ENCODE measurements at regions not wholly inside any gene's neighbourhood (a gene's known extent, or its start where the extent isn't known, plus 50 kb on each side); places are given as distances from the start of the nearest gene placed in this dataset.

DNA sequence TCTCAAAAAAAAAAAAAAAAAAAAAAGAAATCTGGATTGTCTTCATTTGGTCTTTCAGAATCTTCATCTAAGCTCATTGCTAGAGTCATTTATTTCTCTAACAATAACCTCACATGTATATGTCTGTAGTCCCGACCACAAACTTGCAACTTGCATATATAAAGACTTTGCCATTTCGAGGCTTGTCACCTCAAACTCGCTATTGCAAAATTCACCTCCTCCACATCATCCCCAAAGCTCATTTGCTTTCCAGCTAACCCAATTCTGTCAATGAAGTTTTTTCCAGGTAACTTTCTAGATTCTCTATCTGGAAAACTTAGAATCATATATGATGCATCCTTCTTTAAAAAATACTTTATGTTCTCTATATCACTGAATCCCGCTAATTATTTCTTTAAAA is 393.2 kb upstream of the ATXN7L3B start:
- H3K36me3 ChIP-seq (ENCODE audit: insufficient read depth, low read length) = no peaks in the 10 kb centered on the region
- no peaks in the 10 kb centered on the region for H3K4me1 ChIP-seq (ENCODE audit: insufficient read depth, low read length, severe bottlenecking)
- no peaks in the 10 kb centered on the region for H3K9me3 ChIP-seq (ENCODE audit: low read length)
- no peaks in the 10 kb centered on the region for H3K79me2 ChIP-seq (ENCODE audit: insufficient read depth, low read length)
- no peaks in the 10 kb centered on the region for H3F3A ChIP-seq (ENCODE audit: insufficient read depth, low read length)
- H4K20me1 ChIP-seq (ENCODE audit: insufficient read depth, low read length) = no peaks in the 10 kb centered on the region
- no peak overlapping the region for H2AFZ ChIP-seq (ENCODE audit: low read length)
- no peaks in the 10 kb centered on the region for H3K27me3 ChIP-seq (ENCODE audit: insufficient read depth, low read length)
- H3K27ac ChIP-seq (ENCODE audit: low read depth, low read length, poor library complexity, severe bottlenecking) = no peak overlapping the region
- no peak for TF ChIP-seq EZH2 (IDR thresholded peaks at IDR 0.05; ENCODE audit: borderline replicate concordance, low read length)
- TF ChIP-seq, protein P1, sequence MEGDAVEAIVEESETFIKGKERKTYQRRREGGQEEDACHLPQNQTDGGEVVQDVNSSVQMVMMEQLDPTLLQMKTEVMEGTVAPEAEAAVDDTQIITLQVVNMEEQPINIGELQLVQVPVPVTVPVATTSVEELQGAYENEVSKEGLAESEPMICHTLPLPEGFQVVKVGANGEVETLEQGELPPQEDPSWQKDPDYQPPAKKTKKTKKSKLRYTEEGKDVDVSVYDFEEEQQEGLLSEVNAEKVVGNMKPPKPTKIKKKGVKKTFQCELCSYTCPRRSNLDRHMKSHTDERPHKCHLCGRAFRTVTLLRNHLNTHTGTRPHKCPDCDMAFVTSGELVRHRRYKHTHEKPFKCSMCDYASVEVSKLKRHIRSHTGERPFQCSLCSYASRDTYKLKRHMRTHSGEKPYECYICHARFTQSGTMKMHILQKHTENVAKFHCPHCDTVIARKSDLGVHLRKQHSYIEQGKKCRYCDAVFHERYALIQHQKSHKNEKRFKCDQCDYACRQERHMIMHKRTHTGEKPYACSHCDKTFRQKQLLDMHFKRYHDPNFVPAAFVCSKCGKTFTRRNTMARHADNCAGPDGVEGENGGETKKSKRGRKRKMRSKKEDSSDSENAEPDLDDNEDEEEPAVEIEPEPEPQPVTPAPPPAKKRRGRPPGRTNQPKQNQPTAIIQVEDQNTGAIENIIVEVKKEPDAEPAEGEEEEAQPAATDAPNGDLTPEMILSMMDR (IDR thresholded peaks at IDR 0.05; ENCODE audit: low read length) = no peak
- H3K9ac ChIP-seq (ENCODE audit: low read length) = no peak overlapping the region
- no peak overlapping the region for H3K4me2 ChIP-seq (ENCODE audit: low read length)
- H3K9me2 ChIP-seq (ENCODE audit: low read depth, low read length) = no peaks in the 10 kb centered on the region
- no peak overlapping the region for H3K4me3 ChIP-seq (ENCODE audit: low read depth, low read length, poor library complexity, severe bottlenecking)

DNA sequence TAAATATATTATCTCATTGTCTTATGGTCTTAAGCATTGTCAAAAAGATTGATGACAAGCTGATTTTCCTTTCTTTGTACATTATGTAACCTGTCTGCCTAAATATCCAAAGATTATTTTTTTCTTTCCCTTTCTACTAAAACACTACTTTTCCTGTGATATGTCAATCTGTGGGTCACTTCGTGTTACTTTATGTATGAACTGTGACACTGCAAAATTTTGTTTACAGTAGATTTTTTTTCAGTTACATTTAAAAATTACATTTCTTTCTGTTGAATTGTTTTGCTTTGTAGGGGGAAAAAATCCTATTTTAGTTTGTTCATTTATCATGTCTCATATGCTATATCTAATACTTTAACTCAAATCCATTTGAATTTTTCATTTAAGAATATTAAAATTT is 392.3 kb upstream of the ATXN7L3B start:
- Histone ChIP-seq H3K9me2 (ENCODE audit: low read depth, low read length) (no peaks in the 10 kb centered on the region), H4K20me1 (ENCODE audit: insufficient read depth, low read length) (no peaks in the 10 kb centered on the region), H3K36me3 (ENCODE audit: insufficient read depth, low read length) (no peaks in the 10 kb centered on the region), H3K27me3 (ENCODE audit: insufficient read depth, low read length) (no peaks in the 10 kb centered on the region), H3F3A (ENCODE audit: insufficient read depth, low read length) (no peaks in the 10 kb centered on the region), H3K9ac (ENCODE audit: low read length) (no peak overlapping the region), H3K79me2 (ENCODE audit: insufficient read depth, low read length) (no peaks in the 10 kb centered on the region), H3K4me3 (ENCODE audit: low read depth, low read length, poor library complexity, severe bottlenecking) (no peak overlapping the region), H3K27ac (ENCODE audit: low read depth, low read length, poor library complexity, severe bottlenecking) (no peak overlapping the region), H3K9me3 (ENCODE audit: low read length) (no peaks in the 10 kb centered on the region), H2AFZ (ENCODE audit: low read length) (no peak overlapping the region), H3K4me1 (ENCODE audit: insufficient read depth, low read length, severe bottlenecking) (no peaks in the 10 kb centered on the region), H3K4me2 (ENCODE audit: low read length) (no peak overlapping the region)
- TF ChIP-seq, protein P1 (IDR thresholded peaks at IDR 0.05; ENCODE audit: low read length) = no peak

DNA sequence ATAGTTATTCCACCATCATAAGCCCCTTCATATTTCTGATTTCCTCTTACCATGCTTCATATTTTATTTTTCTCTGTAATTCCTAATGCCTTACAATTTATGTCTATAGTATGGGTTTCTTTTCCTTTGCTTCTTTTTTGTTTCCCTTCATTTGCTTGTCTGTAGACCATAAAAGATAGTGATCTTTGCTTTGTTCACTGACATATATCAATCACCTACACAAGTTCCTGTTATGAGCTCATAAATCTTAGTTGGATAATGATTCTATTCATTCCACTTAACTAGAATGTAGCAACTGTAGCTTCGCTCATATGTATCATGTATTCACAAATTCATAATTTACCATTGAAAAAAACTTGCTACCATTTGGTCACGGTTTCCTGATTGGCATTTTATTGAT is 388.8 kb upstream of the ATXN7L3B start:
- H3K9me3 ChIP-seq (ENCODE audit: low read length) = no peaks in the 10 kb centered on the region
- no peaks in the 10 kb centered on the region for H3K79me2 ChIP-seq (ENCODE audit: insufficient read depth, low read length)
- H3F3A ChIP-seq (ENCODE audit: insufficient read depth, low read length) = no peaks in the 10 kb centered on the region
- H3K9ac ChIP-seq (ENCODE audit: low read length) = no peak overlapping the region
- no peaks in the 10 kb centered on the region for H3K4me1 ChIP-seq (ENCODE audit: insufficient read depth, low read length, severe bottlenecking)
- no peaks in the 10 kb centered on the region for H4K20me1 ChIP-seq (ENCODE audit: insufficient read depth, low read length)
- H3K27me3 ChIP-seq (ENCODE audit: insufficient read depth, low read length) = no peaks in the 10 kb centered on the region
- no peaks in the 10 kb centered on the region for H3K36me3 ChIP-seq (ENCODE audit: insufficient read depth, low read length)
- H3K27ac ChIP-seq (ENCODE audit: low read depth, low read length, poor library complexity, severe bottlenecking) = no peak overlapping the region
- TF ChIP-seq EZH2 (IDR thresholded peaks at IDR 0.05; ENCODE audit: borderline replicate concordance, low read length) = no peak
- TF ChIP-seq, protein P1 (IDR thresholded peaks at IDR 0.05; ENCODE audit: low read length) = no peak
- no peaks in the 10 kb centered on the region for H3K9me2 ChIP-seq (ENCODE audit: low read depth, low read length)
- no peak overlapping the region for H2AFZ ChIP-seq (ENCODE audit: low read length)
- no peak overlapping the region for H3K4me2 ChIP-seq (ENCODE audit: low read length)
- no peak overlapping the region for H3K4me3 ChIP-seq (ENCODE audit: low read depth, low read length, poor library complexity, severe bottlenecking)

Data from OCI-LY1 (cell line).